LNCaP clone FGC (cell line): ENCODE measurements at regions not wholly inside any gene's neighbourhood (a gene's known extent, or its start where the extent isn't known, plus 50 kb on each side); places are given as distances from the start of the nearest gene placed in this dataset.
"Not testable (repeated sequence)": the region's sequence is repeated elsewhere in the genome, so short reads cannot be mapped to it uniquely, and the experiment has no call there.

Experiments
- DNase-seq: peaks from one replicate; pipeline ENCODE4 v3.0.0-alpha.2; 2011; ENCODE audit warnings: low read depth
- H3K4me3 ChIP-seq: 2 replicates; pipeline ENCODE4 v1.5.1; 2011; ENCODE audit warnings: mild to moderate bottlenecking, low read depth, low read length, control low read depth
- TF ChIP-seq, protein P1 (sequence below): IDR thresholded peaks from 2 replicates; pipeline ENCODE4 v1.5.1; 2012; ENCODE audit warnings: mild to moderate bottlenecking; ENCODE audit not compliant: control insufficient read depth, insufficient read depth; ENCODE audit errors: extremely low read depth

DNA sequence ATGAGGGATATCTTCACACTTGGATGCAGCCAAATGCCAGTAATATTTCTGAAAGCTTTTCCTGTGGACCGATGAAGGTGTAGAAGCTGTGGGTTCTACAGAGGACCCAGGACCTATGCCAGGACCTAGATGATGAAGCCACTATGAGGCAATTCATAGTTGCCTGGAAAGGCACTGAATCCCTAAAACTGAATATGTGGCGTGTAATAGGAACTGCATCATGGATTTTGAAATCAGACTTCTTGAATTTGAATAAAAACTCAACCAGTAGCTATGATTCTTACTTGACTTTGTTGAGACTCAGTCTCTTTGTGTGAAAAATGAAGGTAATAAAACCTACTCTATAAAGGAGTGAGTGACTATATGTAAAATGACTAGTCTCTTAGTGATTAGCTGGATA, 89.9 kb upstream of the SGK1 start:
- H3K4me3 ChIP-seq: no peak overlapping the region
- DNase-seq: no peak
- TF ChIP-seq, protein P1, sequence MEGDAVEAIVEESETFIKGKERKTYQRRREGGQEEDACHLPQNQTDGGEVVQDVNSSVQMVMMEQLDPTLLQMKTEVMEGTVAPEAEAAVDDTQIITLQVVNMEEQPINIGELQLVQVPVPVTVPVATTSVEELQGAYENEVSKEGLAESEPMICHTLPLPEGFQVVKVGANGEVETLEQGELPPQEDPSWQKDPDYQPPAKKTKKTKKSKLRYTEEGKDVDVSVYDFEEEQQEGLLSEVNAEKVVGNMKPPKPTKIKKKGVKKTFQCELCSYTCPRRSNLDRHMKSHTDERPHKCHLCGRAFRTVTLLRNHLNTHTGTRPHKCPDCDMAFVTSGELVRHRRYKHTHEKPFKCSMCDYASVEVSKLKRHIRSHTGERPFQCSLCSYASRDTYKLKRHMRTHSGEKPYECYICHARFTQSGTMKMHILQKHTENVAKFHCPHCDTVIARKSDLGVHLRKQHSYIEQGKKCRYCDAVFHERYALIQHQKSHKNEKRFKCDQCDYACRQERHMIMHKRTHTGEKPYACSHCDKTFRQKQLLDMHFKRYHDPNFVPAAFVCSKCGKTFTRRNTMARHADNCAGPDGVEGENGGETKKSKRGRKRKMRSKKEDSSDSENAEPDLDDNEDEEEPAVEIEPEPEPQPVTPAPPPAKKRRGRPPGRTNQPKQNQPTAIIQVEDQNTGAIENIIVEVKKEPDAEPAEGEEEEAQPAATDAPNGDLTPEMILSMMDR: no peak

DNA sequence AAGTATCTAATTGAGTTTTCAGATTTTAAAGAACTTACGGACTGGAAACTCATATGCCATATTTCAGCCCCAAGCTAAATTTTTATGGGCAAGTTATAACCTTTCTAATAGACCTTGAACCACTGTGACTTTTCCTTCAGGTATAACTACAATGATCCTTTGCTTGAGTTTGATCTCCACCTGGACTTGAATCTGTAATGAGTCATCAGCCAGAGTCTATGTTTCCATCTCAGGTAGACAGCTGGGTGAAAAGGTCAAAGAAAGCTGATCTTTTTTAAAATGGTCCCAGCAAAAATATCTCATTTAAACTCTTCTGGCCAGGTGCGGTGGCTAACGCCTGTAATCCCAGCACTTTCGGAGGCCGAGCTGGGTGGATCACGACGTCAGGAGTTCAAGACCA, 88.4 kb upstream of the SGK1 start:
- no peak overlapping the region for H3K4me3 ChIP-seq
- no peak for DNase-seq
- TF ChIP-seq, protein P1: no peak

DNA sequence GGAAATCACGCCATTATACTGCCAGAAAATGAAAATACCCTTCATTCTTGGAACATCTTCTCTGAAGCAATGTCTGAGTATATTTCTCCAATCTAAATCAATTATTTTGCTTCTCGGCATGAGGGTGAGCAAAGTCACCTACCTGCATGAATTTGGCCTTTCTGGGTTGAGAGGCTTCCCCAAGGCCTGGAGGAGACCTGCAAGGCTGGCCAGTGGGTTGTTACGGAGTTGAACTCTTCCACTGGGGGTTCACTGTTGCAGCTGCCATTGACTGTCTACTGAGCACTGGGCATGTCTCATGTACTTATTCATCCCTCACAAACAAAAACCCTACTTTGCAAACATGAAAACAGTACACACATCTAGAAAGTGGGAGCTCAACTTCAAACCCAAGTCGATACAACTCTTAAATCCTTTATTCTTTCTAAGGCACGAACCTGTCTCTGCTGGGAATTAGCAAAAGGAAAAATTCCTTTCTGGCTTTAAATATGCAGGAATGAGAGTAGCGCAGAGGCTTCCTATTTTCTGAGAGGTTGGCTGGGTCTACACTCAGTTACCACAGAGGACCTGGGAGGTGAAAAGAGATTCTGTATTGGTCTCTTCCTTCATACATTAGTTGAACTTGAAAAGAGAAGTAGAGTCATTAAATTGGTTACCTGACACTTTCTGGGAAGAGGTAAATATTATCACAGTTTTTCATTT, 87.6 kb upstream of the SGK1 start:
- DNase-seq: no peak
- TF ChIP-seq, protein P1: no peak
- no peak overlapping the region for H3K4me3 ChIP-seq

DNA sequence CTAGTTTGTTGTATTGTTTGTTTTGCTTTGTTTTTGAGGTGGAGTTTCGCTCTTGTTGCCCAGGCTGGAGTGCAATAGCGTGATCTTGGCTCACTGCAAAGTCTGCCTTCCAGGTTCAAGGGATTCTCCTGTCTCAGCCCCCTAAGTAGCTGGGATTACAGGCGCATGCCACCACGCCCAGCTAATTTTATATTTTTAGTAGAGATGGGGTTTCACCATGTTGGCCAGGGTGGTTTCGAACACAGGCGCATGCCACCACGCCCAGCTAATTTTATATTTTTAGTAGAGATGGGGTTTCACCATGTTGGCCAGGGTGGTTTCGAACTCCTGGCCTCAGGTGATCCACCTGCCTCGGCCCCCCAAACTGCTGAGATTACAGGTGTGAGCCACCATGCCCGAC, 85.4 kb upstream of the SGK1 start:
- H3K4me3 ChIP-seq, DNase-seq: not testable (repeated sequence)

DNA sequence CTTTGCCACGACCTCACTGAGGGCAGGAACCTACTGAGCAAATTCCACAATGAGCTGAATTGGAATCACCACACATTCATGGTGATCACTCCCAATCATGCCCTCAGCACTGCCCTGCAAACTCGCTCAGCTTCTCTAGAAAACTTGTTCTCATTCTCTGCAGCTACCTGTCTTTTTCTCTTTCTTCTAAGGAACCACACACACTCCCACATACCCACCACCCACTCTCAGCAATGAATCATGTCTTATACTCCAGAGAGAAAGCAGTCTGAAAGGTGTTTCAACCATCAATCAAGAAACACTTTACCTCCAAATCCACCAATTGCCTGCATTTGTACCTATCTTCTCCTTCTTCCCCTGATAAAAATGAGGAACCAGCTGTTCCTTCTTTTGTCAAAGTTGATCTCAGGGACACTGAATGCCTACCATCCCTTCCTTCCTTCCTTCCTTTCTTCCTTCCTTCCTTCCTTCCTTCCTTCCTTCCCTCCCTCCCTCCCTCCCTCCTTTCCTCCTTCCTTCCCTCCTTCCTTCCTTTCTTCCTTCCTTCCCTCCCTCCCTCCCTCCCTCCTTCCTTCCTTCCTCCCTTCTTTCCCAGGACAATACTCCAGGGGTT, 84.6 kb upstream of the SGK1 start:
- TF ChIP-seq, protein P1: no peak
- no peak for DNase-seq
- H3K4me3 ChIP-seq: no peak overlapping the region

DNA sequence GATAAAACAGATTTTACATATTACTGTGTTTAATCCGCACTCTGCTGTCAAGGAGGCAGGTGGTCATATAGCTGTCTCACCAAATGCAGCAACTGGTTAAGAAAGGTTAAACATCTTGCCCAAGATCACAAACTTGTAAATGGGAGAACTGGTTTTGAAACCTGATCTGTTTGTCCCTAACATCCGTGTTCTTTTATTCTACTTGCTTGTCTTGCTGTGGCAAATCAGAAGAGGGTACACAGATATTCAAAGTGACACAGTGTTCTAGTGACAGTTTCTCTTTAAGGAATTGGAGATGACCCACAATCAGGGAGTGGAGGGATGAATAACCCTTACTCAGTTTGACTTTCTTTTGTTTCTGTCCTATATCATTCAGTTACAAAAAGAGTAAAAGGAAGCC, 83.0 kb upstream of the SGK1 start:
- peak; percentile 92 for DNase-seq
- no peak overlapping the region for H3K4me3 ChIP-seq
- TF ChIP-seq, protein P1: no peak

DNA sequence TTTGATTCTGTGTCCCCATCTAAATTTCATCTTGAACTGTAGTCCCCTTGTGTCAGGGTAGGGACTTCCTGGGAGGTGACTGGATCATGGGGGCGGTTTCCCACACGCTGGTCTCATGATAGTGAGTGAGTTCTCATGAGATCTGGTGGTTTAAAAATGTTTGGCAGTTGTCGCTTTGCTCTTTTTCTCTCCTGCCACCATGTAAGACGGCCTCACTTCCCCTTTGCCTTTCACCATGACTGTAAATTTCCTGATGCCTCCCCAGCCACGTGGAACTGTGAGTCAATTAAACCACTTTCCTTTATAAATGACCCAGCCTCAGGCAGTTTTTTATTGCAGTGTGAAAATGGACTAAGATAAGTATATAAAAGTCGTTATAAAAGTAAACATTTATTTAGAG, 80.5 kb upstream of the SGK1 start:
- H3K4me3 ChIP-seq: no peak overlapping the region
- DNase-seq: no peak
- TF ChIP-seq, protein P1: no peak
